IPS-18a (cell line): ENCODE measurements at regions not wholly inside any gene's neighbourhood (a gene's known extent, or its start where the extent isn't known, plus 50 kb on each side); places are given as distances from the start of the nearest gene placed in this dataset.

Experiments
- H3K27ac ChIP-seq: one replicate; pipeline ENCODE4 v1.5.1; 2013; ENCODE audit warnings: low read length
- H3K27me3 ChIP-seq: one replicate; pipeline ENCODE4 v1.6.1; 2013; ENCODE audit warnings: mild to moderate bottlenecking, low read length; ENCODE audit not compliant: control insufficient read depth, insufficient read depth
- H3K36me3 ChIP-seq: one replicate; pipeline ENCODE4 v1.6.1; 2013; ENCODE audit warnings: low read depth, low read length; ENCODE audit not compliant: control insufficient read depth
- H3K4me1 ChIP-seq: one replicate; pipeline ENCODE4 v1.6.1; 2013; ENCODE audit warnings: low read depth, low read length; ENCODE audit not compliant: control insufficient read depth
- H3K4me3 ChIP-seq: one replicate; pipeline ENCODE4 v1.5.1; 2013; ENCODE audit warnings: low read length
- H3K9ac ChIP-seq: one replicate; pipeline ENCODE4 v1.6.1; 2013; ENCODE audit warnings: mild to moderate bottlenecking, low read length, moderate library complexity
- H3K9me3 ChIP-seq: one replicate; pipeline ENCODE4 v1.6.1; 2013; ENCODE audit warnings: low read depth, low read length; ENCODE audit not compliant: control insufficient read depth

DNA sequence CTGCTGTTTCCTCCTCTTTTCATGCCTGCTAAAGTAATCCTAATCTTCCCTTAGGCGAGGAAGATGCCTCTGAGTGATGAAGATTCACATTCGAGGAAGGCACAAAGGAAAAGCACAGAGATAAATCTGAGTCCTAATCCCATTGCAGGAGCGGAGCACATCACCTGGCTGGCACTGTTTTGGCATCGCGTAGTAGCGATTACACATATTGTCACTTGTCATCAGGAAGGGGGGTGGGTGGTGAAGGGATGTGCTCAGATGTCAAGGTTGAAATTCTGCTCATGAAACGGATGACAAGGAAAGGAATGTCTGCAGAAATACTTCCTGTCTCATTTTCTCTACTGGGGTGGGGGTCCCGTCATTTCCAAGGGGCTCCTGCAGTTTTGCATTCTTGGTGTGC, 363.1 kb upstream of the EEF2KMT start:
- Histone ChIP-seq H3K4me3 (no peak overlapping the region), H3K27me3 (no peaks in the 10 kb centered on the region), H3K36me3 (no peaks in the 10 kb centered on the region), H3K4me1 (no peaks in the 10 kb centered on the region), H3K27ac (no peak overlapping the region), H3K9me3 (no peaks in the 10 kb centered on the region), H3K9ac (no peak overlapping the region)

DNA sequence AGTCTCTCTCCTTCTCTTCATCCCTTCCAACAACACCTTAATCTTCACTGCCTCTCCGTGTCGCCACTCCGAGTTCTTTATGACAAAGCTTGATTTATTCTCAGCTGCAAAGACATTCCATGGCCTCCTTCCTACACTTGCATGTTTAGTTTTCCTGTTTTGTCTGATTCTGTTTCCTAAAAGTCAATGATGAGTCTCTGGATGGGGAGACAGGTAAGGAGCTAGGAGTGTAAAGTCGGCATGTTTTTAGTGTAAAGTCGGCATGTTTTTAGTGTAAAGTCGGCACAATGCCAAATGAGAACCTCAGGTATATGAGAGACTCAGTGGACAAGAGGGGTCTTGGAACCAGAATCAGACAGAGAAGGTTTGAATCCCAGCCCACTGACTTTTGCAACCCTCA, 362.3 kb upstream of the EEF2KMT start:
- H3K27me3 ChIP-seq = no peaks in the 10 kb centered on the region
- H3K4me1 ChIP-seq = no peaks in the 10 kb centered on the region
- no peaks in the 10 kb centered on the region for H3K36me3 ChIP-seq
- H3K9ac ChIP-seq = no peak overlapping the region
- H3K4me3 ChIP-seq = no peak overlapping the region
- no peaks in the 10 kb centered on the region for H3K9me3 ChIP-seq
- no peak overlapping the region for H3K27ac ChIP-seq

DNA sequence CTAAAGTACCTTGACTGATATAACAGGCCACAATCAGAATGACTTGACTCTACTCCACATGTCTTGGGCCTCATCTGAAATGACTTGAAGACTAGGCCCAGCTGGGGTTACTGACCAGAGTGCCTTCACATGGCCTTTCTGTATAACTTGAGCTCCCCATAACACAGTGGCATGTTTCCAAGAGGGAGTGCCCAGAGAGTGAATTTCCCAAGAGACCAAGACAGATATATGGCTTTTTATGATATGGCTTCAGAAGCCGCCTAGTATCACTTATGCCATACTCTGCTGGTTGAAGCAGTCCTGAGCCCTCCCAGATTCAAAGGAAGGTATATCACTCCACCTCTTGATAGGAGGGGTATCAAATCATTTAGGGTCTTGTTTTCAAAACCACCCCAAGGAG, 357.5 kb upstream of the EEF2KMT start:
- Histone ChIP-seq H3K27me3 (peaks cover 6% of the 10 kb centered on the region), H3K4me3 (no peak overlapping the region), H3K4me1 (peaks cover 18% of the 10 kb centered on the region), H3K27ac (no peak overlapping the region), H3K36me3 (no peaks in the 10 kb centered on the region), H3K9me3 (no peaks in the 10 kb centered on the region), H3K9ac (no peak overlapping the region)

DNA sequence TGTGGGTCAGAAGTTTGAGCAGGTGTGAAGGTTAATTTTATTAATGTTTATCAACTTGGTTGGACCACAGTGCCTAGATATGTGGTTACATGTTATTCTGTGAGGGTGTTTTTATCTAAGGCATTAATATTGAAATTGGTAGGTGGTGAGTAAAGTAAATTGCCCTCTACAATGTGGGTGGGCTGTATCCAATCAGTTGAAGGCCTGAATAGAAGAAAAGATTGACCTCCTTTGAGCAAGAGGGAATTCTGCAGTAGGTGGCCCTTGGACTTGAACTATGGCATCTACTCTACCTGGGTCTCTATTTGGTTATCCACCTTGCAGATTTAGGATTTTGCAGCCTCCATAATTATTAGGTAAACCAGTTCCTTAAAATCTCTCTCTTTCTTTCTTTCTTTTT, 356.8 kb upstream of the EEF2KMT start:
- H3K4me1 ChIP-seq = peaks cover 26% of the 10 kb centered on the region
- H3K27ac ChIP-seq = no peak overlapping the region
- H3K27me3 ChIP-seq = peaks cover 6% of the 10 kb centered on the region
- no peak overlapping the region for H3K4me3 ChIP-seq
- no peaks in the 10 kb centered on the region for H3K36me3 ChIP-seq
- no peaks in the 10 kb centered on the region for H3K9me3 ChIP-seq
- H3K9ac ChIP-seq = no peak overlapping the region

DNA sequence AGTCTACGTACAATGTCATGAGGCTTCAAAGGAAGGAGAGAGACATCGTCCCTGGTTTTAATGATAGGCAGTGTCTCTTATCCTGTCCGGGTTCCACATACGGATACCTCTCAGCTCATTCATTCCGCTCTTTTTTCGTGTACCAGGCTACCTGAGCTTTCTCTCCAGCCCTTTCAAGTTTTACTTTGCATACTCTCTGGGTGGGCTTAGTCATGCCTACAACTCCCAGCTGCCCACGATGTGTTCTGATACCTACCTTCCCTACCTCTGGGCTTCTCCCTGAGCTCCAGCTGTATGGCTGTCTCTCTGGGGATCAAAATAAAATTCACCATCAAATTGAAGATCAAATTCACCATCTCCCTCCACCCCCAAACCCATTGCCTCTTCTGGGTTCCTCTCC, 354.0 kb upstream of the EEF2KMT start:
- Histone ChIP-seq H3K27ac (no peak overlapping the region), H3K36me3 (no peaks in the 10 kb centered on the region), H3K9ac (no peak overlapping the region), H3K4me3 (peak overlapping the region; percentile 12), H3K9me3 (no peaks in the 10 kb centered on the region), H3K4me1 (peaks cover 30% of the 10 kb centered on the region), H3K27me3 (peaks cover 6% of the 10 kb centered on the region)

DNA sequence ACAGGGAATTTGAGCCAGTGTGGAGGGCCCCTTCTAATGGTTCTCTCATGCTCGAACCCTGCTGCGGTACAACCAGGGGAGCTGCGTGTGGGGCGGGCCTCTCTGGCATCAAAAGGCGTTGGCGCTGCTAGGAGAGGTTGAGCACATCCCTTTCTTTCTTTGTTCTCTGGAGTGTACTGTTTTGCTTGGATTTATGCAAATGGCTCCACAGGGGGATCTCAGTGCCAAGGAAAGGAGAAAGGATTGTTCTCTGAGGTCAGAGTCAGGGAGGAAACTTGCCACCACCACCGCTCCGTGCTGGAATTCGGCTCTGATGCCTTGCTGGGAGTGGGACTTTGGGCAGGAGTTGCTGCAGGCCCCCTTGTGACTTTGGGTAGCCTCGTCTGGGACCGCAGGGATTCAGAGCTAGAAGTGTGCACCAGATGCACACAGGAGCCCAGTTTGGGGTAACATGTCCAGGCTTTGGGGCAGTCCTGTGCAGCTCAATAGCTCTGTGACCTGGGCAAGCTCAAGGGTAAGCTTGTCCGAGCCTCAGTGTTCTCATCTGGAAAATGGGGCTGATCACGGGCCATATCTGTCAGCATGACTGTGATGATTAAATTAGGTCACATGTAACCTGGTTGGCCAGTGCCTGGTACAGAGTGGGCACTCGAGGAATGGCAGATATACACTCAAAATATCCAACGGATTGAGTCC, 353.0 kb upstream of the EEF2KMT start:
- Histone ChIP-seq H3K36me3 (no peaks in the 10 kb centered on the region), H3K27ac (peak overlapping the region; percentile 22), H3K9ac (peak overlapping the region; percentile 28)

DNA sequence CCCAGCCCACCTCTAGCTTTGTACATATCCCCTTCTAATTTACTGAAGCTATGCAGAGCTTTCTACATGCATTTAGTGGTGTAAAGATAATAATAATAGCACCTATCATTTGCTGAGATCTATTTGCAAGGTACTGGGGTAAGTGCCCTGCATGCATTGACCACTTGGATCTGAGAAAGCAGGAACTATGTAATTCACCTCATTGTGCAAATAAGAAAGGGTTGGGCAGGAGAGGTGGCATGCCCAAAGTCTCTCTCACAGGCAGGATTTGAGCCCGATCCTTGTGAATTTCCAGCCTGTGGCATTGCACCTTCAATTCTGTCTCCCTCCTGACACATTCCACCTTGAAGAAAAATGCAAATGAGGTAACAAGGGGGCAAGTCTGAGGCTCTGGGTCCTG, 352.3 kb upstream of the EEF2KMT start:
- Histone ChIP-seq H3K9ac (peak overlapping the region; percentile 28), H3K4me3 (peak overlapping the region; percentile 1), H3K36me3 (no peaks in the 10 kb centered on the region), H3K4me1 (peaks cover 35% of the 10 kb centered on the region), H3K9me3 (no peaks in the 10 kb centered on the region), H3K27ac (peak overlapping the region; percentile 3), H3K27me3 (peaks cover 6% of the 10 kb centered on the region)

More for the DNA sequence above, 353.0 kb upstream of the EEF2KMT start:
- Histone ChIP-seq H3K9me3 (no peaks in the 10 kb centered on the region), H3K4me1 (peaks cover 35% of the 10 kb centered on the region), H3K4me3 (peak overlapping the region; percentile 12), H3K27me3 (peaks cover 6% of the 10 kb centered on the region)

DNA sequence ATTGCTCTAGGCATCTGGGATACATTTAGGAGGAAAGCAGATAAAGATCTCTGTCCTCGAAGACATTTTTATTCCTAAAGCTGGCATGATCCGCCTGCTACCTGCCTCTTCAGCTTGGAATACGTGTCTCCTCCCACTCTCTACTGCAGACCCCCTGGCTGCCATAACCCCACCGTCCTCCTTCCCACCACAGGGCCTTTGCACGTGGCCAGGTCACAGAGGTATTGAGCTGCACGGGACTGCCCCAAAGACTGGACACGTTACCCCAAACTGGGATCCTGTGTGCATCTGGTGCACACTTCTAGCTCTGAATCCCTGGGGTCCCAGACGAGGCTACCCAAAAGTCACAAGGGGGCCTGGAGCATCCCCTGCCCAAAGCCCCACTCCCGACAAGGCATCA, 351.2 kb upstream of the EEF2KMT start:
- no peak overlapping the region for H3K9ac ChIP-seq
- H3K27ac ChIP-seq = no peak overlapping the region
- H3K4me3 ChIP-seq = no peak overlapping the region
- H3K27me3 ChIP-seq = peaks cover 6% of the 10 kb centered on the region
- no peaks in the 10 kb centered on the region for H3K36me3 ChIP-seq
- no peaks in the 10 kb centered on the region for H3K9me3 ChIP-seq
- peaks cover 35% of the 10 kb centered on the region for H3K4me1 ChIP-seq

DNA sequence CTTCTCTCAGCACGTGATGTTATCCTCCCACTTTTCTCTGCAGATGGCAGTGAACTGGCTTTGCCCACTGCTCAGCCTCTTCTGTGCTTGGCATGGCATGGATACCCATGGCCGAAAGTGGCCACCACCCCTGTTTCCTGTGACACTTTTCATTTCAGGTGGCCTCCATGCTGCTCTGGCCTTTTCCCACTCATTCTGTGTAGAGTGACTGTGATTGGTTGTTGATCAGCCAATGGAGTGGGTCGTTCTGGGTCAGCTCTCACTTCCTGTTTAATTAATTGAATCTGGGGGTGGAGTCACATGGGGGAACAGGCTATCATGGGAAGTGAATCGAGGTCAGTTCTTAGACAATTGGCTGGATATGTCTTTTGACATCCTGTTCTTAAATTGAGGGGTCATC, 350.1 kb upstream of the EEF2KMT start:
- Histone ChIP-seq H3K27me3 (no peaks in the 10 kb centered on the region), H3K9ac (no peak overlapping the region), H3K27ac (no peak overlapping the region), H3K9me3 (no peaks in the 10 kb centered on the region), H3K4me3 (no peak overlapping the region), H3K4me1 (peaks cover 32% of the 10 kb centered on the region), H3K36me3 (no peaks in the 10 kb centered on the region)

DNA sequence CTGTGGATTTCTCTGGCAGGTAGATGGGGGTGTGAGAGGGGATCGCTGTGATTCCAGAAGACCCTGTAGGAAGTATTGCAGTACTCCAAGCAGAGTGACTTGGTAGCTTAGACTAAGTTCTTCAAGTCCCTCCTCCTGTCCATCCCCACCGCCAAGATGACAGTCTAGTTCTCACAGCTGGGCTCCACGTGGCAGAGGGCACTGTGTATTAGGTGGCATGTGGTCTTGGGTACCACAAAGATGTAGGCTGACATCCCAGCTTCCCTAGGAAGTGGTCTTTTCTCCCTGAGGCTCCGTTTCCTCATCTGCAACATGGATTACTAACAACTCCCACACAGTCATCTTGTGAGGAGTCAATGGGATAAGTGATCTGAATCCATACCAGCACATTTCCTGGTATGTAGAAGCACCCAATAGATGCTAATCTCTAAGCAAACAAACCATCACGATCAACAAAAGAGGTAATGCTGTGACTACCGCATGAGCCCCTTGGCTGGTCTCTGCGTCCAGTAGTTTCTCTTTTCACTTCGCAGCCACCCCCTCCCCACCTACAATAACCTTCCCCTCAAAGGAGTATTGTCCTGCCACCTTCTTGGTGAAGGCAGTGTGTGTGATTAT, 349.1 kb upstream of the EEF2KMT start:
- no peak overlapping the region for H3K4me3 ChIP-seq
- no peak overlapping the region for H3K9ac ChIP-seq
- H3K36me3 ChIP-seq = no peaks in the 10 kb centered on the region
- no peaks in the 10 kb centered on the region for H3K9me3 ChIP-seq
- H3K27ac ChIP-seq = no peak overlapping the region
- no peaks in the 10 kb centered on the region for H3K27me3 ChIP-seq
- H3K4me1 ChIP-seq = peaks cover 30% of the 10 kb centered on the region

DNA sequence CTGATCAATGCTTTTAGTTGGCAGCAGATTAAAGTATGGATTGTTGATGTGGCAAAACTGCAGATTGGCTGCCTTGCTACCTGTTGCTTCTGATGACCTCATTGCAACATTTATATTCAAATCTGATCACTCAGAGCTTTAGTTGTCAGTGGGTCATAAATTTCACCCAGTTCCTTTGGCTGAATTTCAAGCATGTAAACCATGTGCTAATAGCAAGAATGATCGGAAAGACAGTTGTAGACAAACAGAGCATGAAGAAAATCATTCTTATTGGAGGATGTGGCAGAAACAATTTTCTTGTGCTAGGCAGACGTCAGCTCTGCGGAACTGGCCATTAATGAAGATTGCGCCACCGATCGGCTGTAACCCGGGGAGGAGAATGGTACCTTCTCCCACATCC, 346.6 kb upstream of the EEF2KMT start:
- Histone ChIP-seq H3K4me3 (no peak overlapping the region), H3K36me3 (no peaks in the 10 kb centered on the region), H3K9me3 (no peaks in the 10 kb centered on the region), H3K27ac (no peak overlapping the region), H3K4me1 (peaks cover 7% of the 10 kb centered on the region), H3K27me3 (no peaks in the 10 kb centered on the region), H3K9ac (no peak overlapping the region)

DNA sequence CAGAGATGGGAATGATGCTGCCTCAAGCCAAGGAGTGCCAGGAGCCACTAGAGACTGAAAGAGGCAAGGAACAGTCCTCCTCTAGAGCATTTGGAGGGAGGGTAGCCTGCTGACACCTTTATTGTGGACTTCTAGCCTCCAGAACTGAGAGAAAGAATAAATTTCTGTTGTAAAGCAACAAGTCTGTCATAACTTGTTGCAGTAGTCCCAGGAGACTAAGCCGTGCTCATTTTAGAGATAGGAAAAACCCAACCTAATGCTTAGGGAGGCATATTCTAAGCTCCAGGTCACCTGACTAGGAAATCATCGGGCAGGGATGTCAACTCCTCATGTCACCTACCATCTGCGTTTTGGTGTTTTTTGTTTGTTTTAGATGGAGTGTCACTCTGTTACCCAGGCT, 345.4 kb upstream of the EEF2KMT start:
- H3K4me1 ChIP-seq = peaks cover 7% of the 10 kb centered on the region
- no peaks in the 10 kb centered on the region for H3K9me3 ChIP-seq
- no peaks in the 10 kb centered on the region for H3K27me3 ChIP-seq
- no peaks in the 10 kb centered on the region for H3K36me3 ChIP-seq
- no peak overlapping the region for H3K27ac ChIP-seq
- no peak overlapping the region for H3K9ac ChIP-seq
- no peak overlapping the region for H3K4me3 ChIP-seq
